ENCODE measurements at regions not wholly inside any gene's neighbourhood (a gene's known extent, or its start where the extent isn't known, plus 50 kb on each side); places are given as distances from the start of the nearest gene placed in this dataset.

GRCh38 chr5:109589239-109589638, 100.5 kb upstream of the MAN2A1 start:
- H3K4me1 ChIP-seq (ENCODE audit: control insufficient read depth in 4 of 4, insufficient read depth in 4 of 4, low read length in 3 of 4) = no peaks in the 10 kb centered on the region
- no peak for DNase-seq (ENCODE audit: low spot score)
- WGBS = 94% methylated on average over 5 of the region's 5 CpGs
- H3K9ac ChIP-seq (ENCODE audit: low read depth in 1 of 2, low read length in 2 of 2) = no peak overlapping the region
- H3K27ac ChIP-seq (ENCODE audit: low read depth in 1 of 2, low read length in 2 of 2) = no peak overlapping the region
- no peak overlapping the region for H3K4me3 ChIP-seq (ENCODE audit: low read depth in 1 of 3, low read length in 3 of 3)
- H3K9me3 ChIP-seq (ENCODE audit: control insufficient read depth in 4 of 4, low read length in 3 of 4) = no peaks in the 10 kb centered on the region
- no peaks in the 10 kb centered on the region for H3K27me3 ChIP-seq (ENCODE audit: control insufficient read depth in 4 of 4, insufficient read depth in 4 of 4, low read length in 3 of 4)
- TF ChIP-seq GABPA (IDR thresholded peaks at IDR 0.05 in 1 of 2, conservative IDR thresholded peaks at IDR 0.05 in 1 of 2) = no peak
- TF ChIP-seq REST (IDR thresholded peaks at IDR 0.05) = no peak
- no peak for TF ChIP-seq YY1 (IDR thresholded peaks at IDR 0.05)
- TF ChIP-seq FOXA2 (IDR thresholded peaks at IDR 0.05) = no peak
- no peak for TF ChIP-seq ATF3 (IDR thresholded peaks at IDR 0.05)
- no peak for TF ChIP-seq EGR1 (IDR thresholded peaks at IDR 0.05; ENCODE audit: low read depth in 2 of 2)
- no peak for TF ChIP-seq HNF4A (conservative IDR thresholded peaks at IDR 0.05)
- TF ChIP-seq FOXA1 (IDR thresholded peaks at IDR 0.05) = no peak
- no peak for TF ChIP-seq RXRA (IDR thresholded peaks at IDR 0.05)
- H3K36me3 ChIP-seq (ENCODE audit: control insufficient read depth in 4 of 4, insufficient read depth in 3 of 4, low read depth in 1 of 4, low read length in 3 of 4) = no peaks in the 10 kb centered on the region

GRCh38 chr5:109588281-109589035, 101.3 kb upstream of the MAN2A1 start:
- Histone ChIP-seq H3K27ac (ENCODE audit: low read depth in 1 of 2, low read length in 2 of 2) (no peak overlapping the region), H3K27me3 (ENCODE audit: control insufficient read depth in 4 of 4, insufficient read depth in 4 of 4, low read length in 3 of 4) (no peaks in the 10 kb centered on the region), H3K4me1 (ENCODE audit: control insufficient read depth in 4 of 4, insufficient read depth in 4 of 4, low read length in 3 of 4) (no peaks in the 10 kb centered on the region), H3K9ac (ENCODE audit: low read depth in 1 of 2, low read length in 2 of 2) (no peak overlapping the region), H3K4me3 (ENCODE audit: low read depth in 1 of 3, low read length in 3 of 3) (no peak overlapping the region), H3K36me3 (ENCODE audit: control insufficient read depth in 4 of 4, insufficient read depth in 3 of 4, low read depth in 1 of 4, low read length in 3 of 4) (no peaks in the 10 kb centered on the region), H3K9me3 (ENCODE audit: control insufficient read depth in 4 of 4, low read length in 3 of 4) (no peaks in the 10 kb centered on the region)
- TF ChIP-seq REST (IDR thresholded peaks at IDR 0.05) (no peak), HNF4G (IDR thresholded peaks at IDR 0.05) (no peak), RXRA (IDR thresholded peaks at IDR 0.05) (no peak), JUND (IDR thresholded peaks at IDR 0.05) (no peak)
- DNase-seq (ENCODE audit: low spot score) = no peak
- 94% methylated on average over 25 of the region's 25 CpGs for WGBS
